Mononuclear cell (primary cell): ENCODE measurements at regions not wholly inside any gene's neighbourhood (a gene's known extent, or its start where the extent isn't known, plus 50 kb on each side); places are given as distances from the start of the nearest gene placed in this dataset.

Source experiments
- H3K27me3 ChIP-seq: 2 replicates; pipeline ENCODE4 v1.6.0; 2011; ENCODE audit warnings: low read length, control low read depth; ENCODE audit not compliant: insufficient read depth
- H3K4me1 ChIP-seq: 2 replicates; pipeline ENCODE4 v1.5.1; 2011; ENCODE audit warnings: mild to moderate bottlenecking, low read length, control low read depth; ENCODE audit not compliant: insufficient read depth
- H3K4me3 ChIP-seq: 2 replicates; pipeline ENCODE4 v1.5.1; 2011; ENCODE audit warnings: mild to moderate bottlenecking, low read length, moderate library complexity
- H3K9me3 ChIP-seq: 2 replicates; pipeline ENCODE4 v1.5.1; 2011; ENCODE audit warnings: low read depth, mild to moderate bottlenecking, control low read depth, low read length

- Histone ChIP-seq H3K4me3 (no peak overlapping the region), H3K27me3 (no peaks in the 10 kb centered on the region), H3K9me3 (no peaks in the 10 kb centered on the region), H3K4me1 (peaks cover 19% of the 10 kb centered on the region)
Measured at GRCh38 chr12:68414988-68415387, 82.8 kb upstream of the MDM1 start.

DNA sequence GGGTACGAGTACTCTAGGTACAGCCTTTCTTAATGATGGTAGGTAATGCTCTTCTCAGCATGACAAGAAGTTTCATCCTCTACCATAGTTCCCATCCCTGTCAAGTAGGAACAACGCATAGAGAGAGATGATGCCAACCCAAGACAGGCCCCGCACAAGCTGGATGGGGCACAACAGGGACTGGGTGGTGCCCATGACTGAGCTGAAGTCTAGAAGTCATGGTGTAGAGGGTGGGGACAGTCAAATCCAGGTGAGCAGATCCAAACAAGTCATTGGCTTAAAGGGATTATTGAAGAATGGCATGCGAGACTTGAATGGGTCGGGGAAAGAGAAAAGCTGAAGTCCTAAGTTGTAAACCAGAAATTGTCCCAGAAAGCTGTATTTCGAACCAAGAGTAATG is 84.2 kb upstream of the MDM1 start:
- Histone ChIP-seq H3K27me3 (no peaks in the 10 kb centered on the region), H3K4me3 (no peak overlapping the region), H3K4me1 (peaks cover 16% of the 10 kb centered on the region), H3K9me3 (no peaks in the 10 kb centered on the region)

GRCh38 chr12:68416826-68417225 is 84.7 kb upstream of the MDM1 start:
- no peaks in the 10 kb centered on the region for H3K27me3 ChIP-seq
- H3K9me3 ChIP-seq = no peaks in the 10 kb centered on the region
- no peak overlapping the region for H3K4me3 ChIP-seq
- peaks cover 16% of the 10 kb centered on the region for H3K4me1 ChIP-seq

- peaks cover 16% of the 10 kb centered on the region for H3K4me1 ChIP-seq
- no peaks in the 10 kb centered on the region for H3K27me3 ChIP-seq
- H3K9me3 ChIP-seq = no peaks in the 10 kb centered on the region
- H3K4me3 ChIP-seq = no peak overlapping the region
Measured at GRCh38 chr12:68418137-68418460, 85.9 kb upstream of the MDM1 start.

DNA sequence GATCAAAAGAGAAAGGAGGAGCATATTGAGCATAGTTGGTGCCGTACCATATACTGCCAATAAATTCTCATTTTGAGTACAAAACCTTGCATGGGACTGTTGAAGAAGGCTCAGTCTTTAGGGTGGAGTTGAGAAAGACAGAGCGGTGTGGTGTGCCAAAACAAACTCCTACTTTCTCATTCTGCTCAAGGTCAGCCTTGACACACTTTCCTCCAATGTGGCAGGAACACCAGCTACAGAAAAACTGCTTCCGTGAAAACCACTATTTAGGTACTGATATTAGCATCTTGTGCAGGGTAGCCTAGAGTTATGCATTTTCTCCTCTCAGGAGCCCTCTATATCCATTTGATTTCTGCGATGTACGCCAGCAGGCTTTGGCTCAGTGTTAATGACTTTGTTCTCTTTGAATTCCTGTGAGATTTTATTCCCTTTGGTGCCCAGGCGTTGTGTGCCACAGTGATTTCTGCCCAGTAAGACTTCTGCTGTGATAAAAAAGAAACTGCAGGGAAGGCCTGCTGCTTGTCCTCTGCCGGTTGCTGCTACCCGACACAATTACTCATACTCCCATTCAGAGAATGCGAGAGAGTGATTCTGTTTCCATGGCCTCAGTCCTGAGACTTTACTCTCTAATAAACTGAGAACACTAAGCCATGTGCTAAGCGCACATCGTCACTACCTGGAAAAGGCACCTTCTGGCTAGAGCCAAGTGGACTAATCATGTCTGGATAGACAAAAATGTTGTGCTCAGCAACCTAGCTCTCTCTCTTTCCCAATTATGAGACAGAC is 88.3 kb upstream of the MDM1 start:
- Histone ChIP-seq H3K9me3 (no peaks in the 10 kb centered on the region), H3K4me3 (no peak overlapping the region), H3K27me3 (no peaks in the 10 kb centered on the region), H3K4me1 (peaks cover 16% of the 10 kb centered on the region)

DNA sequence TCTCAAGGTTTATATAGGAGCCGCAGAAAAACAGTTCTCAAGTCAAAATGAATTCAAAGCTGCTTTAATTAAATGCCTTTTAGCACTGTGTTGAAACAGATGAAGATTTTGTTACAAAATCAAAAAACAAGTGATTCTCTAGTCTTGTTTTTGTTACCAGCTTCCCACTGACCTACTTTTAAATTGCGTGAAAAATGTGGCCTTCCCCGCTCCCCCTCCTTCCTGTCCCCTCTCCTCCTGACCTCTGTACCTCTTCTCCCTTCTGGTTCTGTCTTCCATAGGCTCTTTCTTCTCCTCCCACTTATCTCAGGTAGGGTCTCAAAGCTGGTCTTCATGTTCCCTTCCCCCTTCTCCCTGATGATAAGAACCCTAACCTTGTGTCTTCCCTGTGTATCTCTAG is 90.0 kb upstream of the MDM1 start:
- H3K9me3 ChIP-seq = no peaks in the 10 kb centered on the region
- H3K4me1 ChIP-seq = peaks cover 12% of the 10 kb centered on the region
- no peaks in the 10 kb centered on the region for H3K27me3 ChIP-seq
- H3K4me3 ChIP-seq = no peak overlapping the region

GRCh38 chr12:68422956-68423574 is 90.9 kb upstream of the MDM1 start:
- no peaks in the 10 kb centered on the region for H3K9me3 ChIP-seq
- H3K27me3 ChIP-seq = no peaks in the 10 kb centered on the region
- H3K4me1 ChIP-seq = peaks cover 6% of the 10 kb centered on the region
- no peak overlapping the region for H3K4me3 ChIP-seq

DNA sequence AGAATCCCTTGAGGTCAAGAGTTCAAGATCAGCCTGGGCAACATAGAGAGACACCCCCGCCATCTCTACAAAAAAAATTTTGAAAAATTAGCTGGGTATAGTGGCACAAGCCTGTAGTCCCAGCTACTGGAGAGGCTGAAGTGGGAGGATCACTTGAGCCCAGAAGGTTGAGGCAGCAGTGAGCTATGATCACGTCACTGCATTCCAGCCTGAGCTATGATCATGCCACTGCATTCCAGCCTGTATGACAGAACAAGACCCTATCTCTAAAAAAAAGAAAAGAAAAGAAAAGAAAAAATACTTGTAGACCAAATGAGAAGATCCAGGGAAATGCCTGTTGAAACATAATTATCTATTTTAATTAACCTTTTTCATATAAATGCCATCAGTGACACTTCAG is 93.8 kb upstream of the MDM1 start:
- Histone ChIP-seq H3K4me1 (no peaks in the 10 kb centered on the region), H3K9me3 (no peaks in the 10 kb centered on the region), H3K27me3 (no peaks in the 10 kb centered on the region), H3K4me3 (no peak overlapping the region)

GRCh38 chr12:68428211-68428610 is 96.0 kb upstream of the MDM1 start:
- no peak overlapping the region for H3K4me3 ChIP-seq
- H3K9me3 ChIP-seq = no peaks in the 10 kb centered on the region
- no peaks in the 10 kb centered on the region for H3K27me3 ChIP-seq
- no peaks in the 10 kb centered on the region for H3K4me1 ChIP-seq

GRCh38 chr12:68428724-68429501 is 96.8 kb upstream of the MDM1 start:
- H3K27me3 ChIP-seq = no peaks in the 10 kb centered on the region
- no peak overlapping the region for H3K4me3 ChIP-seq
- no peaks in the 10 kb centered on the region for H3K4me1 ChIP-seq
- H3K9me3 ChIP-seq = no peaks in the 10 kb centered on the region

- no peaks in the 10 kb centered on the region for H3K9me3 ChIP-seq
- no peaks in the 10 kb centered on the region for H3K4me1 ChIP-seq
Measured at GRCh38 chr12:68429696-68430095, 97.5 kb upstream of the MDM1 start.

GRCh38 chr12:68431786-68432185 is 99.6 kb upstream of the MDM1 start:
- H3K4me3 ChIP-seq = no peak overlapping the region
- H3K27me3 ChIP-seq = no peaks in the 10 kb centered on the region
- H3K9me3 ChIP-seq = peaks cover 7% of the 10 kb centered on the region
- H3K4me1 ChIP-seq = no peaks in the 10 kb centered on the region

More at GRCh38 chr12:68429696-68430095, 97.5 kb upstream of the MDM1 start:
- Histone ChIP-seq H3K4me3 (no peak overlapping the region), H3K27me3 (no peaks in the 10 kb centered on the region)

GRCh38 chr12:68432622-68433021 is 100.5 kb upstream of the MDM1 start:
- no peak overlapping the region for H3K4me3 ChIP-seq
- H3K27me3 ChIP-seq = no peaks in the 10 kb centered on the region
- peaks cover 7% of the 10 kb centered on the region for H3K9me3 ChIP-seq
- H3K4me1 ChIP-seq = no peaks in the 10 kb centered on the region

DNA sequence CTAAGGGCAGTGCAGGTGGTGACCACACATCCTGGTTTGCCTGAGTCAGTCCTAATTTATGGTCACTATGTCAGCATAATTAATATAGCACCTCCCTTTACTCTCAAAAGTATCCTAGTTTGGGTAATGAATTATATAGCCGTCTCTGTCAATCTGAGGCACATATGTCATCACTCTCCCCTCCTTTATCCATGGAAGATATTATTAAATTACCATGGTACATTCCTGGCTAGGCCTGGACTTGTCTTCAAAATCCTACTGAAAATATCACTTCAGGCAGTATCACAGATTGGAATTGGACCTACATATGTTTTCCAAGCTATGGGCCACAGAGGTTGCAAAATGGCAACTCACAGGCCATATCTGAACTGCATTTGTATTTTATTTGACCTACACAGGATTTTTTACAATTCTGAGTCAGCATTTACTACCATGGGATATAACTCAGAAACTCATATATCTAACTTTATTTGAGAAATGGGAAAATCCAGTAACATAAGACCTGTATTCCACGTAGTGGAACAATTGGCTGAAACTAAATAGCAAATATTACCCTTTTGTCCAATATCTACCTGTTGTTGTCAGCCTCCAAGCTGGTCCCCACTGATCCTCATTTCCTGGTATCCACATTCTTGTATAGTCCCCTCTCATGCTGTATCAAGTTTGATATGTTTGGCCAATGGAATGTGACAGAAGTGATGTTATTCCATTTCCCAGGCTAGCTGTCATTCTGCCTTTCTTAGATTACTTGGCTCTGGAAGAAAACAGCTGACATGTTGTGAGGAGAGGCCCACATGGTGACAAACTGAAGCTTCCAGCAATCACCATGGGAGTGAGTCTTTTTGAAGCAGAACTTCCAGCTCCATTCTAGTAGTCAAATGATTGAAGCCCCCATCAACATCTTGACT is 102.5 kb upstream of the MDM1 start:
- Histone ChIP-seq H3K27me3 (no peaks in the 10 kb centered on the region), H3K9me3 (peaks cover 7% of the 10 kb centered on the region), H3K4me1 (no peaks in the 10 kb centered on the region), H3K4me3 (no peak overlapping the region)

- peaks cover 7% of the 10 kb centered on the region for H3K9me3 ChIP-seq
- H3K4me3 ChIP-seq = no peak overlapping the region
- peaks cover 5% of the 10 kb centered on the region for H3K4me1 ChIP-seq
- H3K27me3 ChIP-seq = no peaks in the 10 kb centered on the region
Measured at GRCh38 chr12:68435299-68435637, 103.1 kb upstream of the MDM1 start.
